WTC11 (cell line): ENCODE measurements at regions not wholly inside any gene's neighbourhood (a gene's known extent, or its start where the extent isn't known, plus 50 kb on each side); places are given as distances from the start of the nearest gene placed in this dataset.

ENCODE experiments used
- ATAC-seq: fragments of 200-7000 bp; cut with Tn5 transposase; 2 replicates; pipeline ENCODE4 v1.10.0; 2021; ENCODE audit warnings: mild to moderate bottlenecking, moderate library complexity
- CTCF ChIA-PET: fragments of 300-600 bp; sonication (Branson Sonifier 250); formaldehyde crosslinking; loops from one replicate; lab custom pipeline; 2021; ENCODE audit warnings: antibody characterized with exemption; lab: Charles Lee
- POLR2A ChIA-PET: fragments of 350-600 bp; sonication (Branson Sonifier 250); formaldehyde crosslinking; loops from one replicate; lab custom pipeline; 2021; ENCODE audit warnings: antibody characterized with exemption; lab: Charles Lee
- DNase-seq: peaks from one replicate; pipeline ENCODE4 v3.0.0; 2021; ENCODE audit warnings: low spot score
- H3K27ac Mint-ChIP-seq: 2 replicates; pipeline ENCODE4 v1.8.0; 2021; ENCODE audit warnings: mixed read lengths
- H3K27me3 Mint-ChIP-seq: 2 replicates; pipeline ENCODE4 v1.8.0; 2021; ENCODE audit warnings: low read depth, mild to moderate bottlenecking, moderate library complexity, mixed read lengths
- H3K36me3 Mint-ChIP-seq: 2 replicates; pipeline ENCODE4 v1.8.0; 2021; ENCODE audit warnings: mixed read lengths
- H3K4me1 Mint-ChIP-seq: 2 replicates; pipeline ENCODE4 v1.8.0; 2022; ENCODE audit warnings: mixed read lengths
- H3K4me3 Mint-ChIP-seq: 2 replicates; pipeline ENCODE4 v1.8.0; 2021; ENCODE audit warnings: mild to moderate bottlenecking, moderate library complexity, mixed read lengths
- H3K9me3 Mint-ChIP-seq: 2 replicates; pipeline ENCODE4 v1.8.0; 2021; ENCODE audit warnings: mixed read lengths
- CBFB ChIP-seq: sonication (generic); formaldehyde crosslinking; IDR thresholded peaks from 2 replicates; pipeline ENCODE4 v1.8.1; 2022; ENCODE audit warnings: mild to moderate bottlenecking, low read depth, missing genetic modification reagents
- CREM ChIP-seq: sonication (generic); formaldehyde crosslinking; IDR thresholded peaks from 2 replicates; pipeline ENCODE4 v1.8.1; 2022; ENCODE audit warnings: mild to moderate bottlenecking, missing genetic modification reagents, moderate library complexity
- FOXP1 ChIP-seq: sonication (generic); formaldehyde crosslinking; IDR thresholded peaks from 2 replicates; pipeline ENCODE4 v1.8.0; 2022; ENCODE audit warnings: missing genetic modification reagents, mild to moderate bottlenecking, moderate library complexity, borderline replicate concordance
- GABPB1 ChIP-seq: sonication (generic); formaldehyde crosslinking; IDR thresholded peaks from 2 replicates; pipeline ENCODE4 v1.8.1; 2023; ENCODE audit warnings: mild to moderate bottlenecking, missing genetic modification reagents
- JAZF1 ChIP-seq: fragments of 250-450 bp; sonication (Bioruptor Pico); IDR thresholded peaks from 2 replicates; pipeline ENCODE4 v1.9.0; 2021; ENCODE audit warnings: moderate library complexity, mild to moderate bottlenecking, inconsistent platforms
- JUN ChIP-seq: sonication (generic); formaldehyde crosslinking; IDR thresholded peaks from 2 replicates; pipeline ENCODE4 v1.8.0; 2023; ENCODE audit warnings: mild to moderate bottlenecking, missing genetic modification reagents
- KAT7 ChIP-seq: sonication (generic); formaldehyde crosslinking; IDR thresholded peaks from 2 replicates; pipeline ENCODE4 v1.8.1; 2023; ENCODE audit warnings: missing genetic modification reagents, mild to moderate bottlenecking, borderline replicate concordance
- MYBL2 ChIP-seq: sonication (generic); formaldehyde crosslinking; IDR thresholded peaks from 2 replicates; pipeline ENCODE4 v1.8.1; 2023; ENCODE audit warnings: mild to moderate bottlenecking, moderate library complexity, missing genetic modification reagents
- NFATC4 ChIP-seq: fragments of 250-450 bp; sonication (Bioruptor Pico); IDR thresholded peaks from 2 replicates; pipeline ENCODE4 v1.9.0; 2021; ENCODE audit warnings: mild to moderate bottlenecking
- NFE2L1 ChIP-seq: sonication (generic); formaldehyde crosslinking; IDR thresholded peaks from 2 replicates; pipeline ENCODE4 v1.8.1; 2023; ENCODE audit warnings: missing genetic modification reagents
- NR2C2 ChIP-seq: sonication (generic); formaldehyde crosslinking; IDR thresholded peaks from 2 replicates; pipeline ENCODE4 v1.8.0; 2022; ENCODE audit warnings: mild to moderate bottlenecking, missing genetic modification reagents
- OVOL2 ChIP-seq: fragments of 250-450 bp; sonication (Bioruptor Pico); IDR thresholded peaks from 2 replicates; pipeline ENCODE4 v1.9.0; 2021; ENCODE audit warnings: mild to moderate bottlenecking, borderline replicate concordance
- TEAD1 ChIP-seq: sonication (generic); formaldehyde crosslinking; IDR thresholded peaks from 2 replicates; pipeline ENCODE4 v1.8.0; 2022; ENCODE audit warnings: mild to moderate bottlenecking, missing genetic modification reagents
- ZNF121 ChIP-seq: sonication (generic); formaldehyde crosslinking; IDR thresholded peaks from 2 replicates; pipeline ENCODE4 v1.8.0; 2023; ENCODE audit warnings: missing genetic modification reagents
- ZNF396 ChIP-seq: fragments of 250-450 bp; sonication (Bioruptor Pico); IDR thresholded peaks from 2 replicates; pipeline ENCODE4 v1.8.0; 2021; ENCODE audit warnings: mild to moderate bottlenecking, moderate library complexity, borderline replicate concordance
- ZNF416 ChIP-seq: fragments of 250-450 bp; sonication (Bioruptor Pico); IDR thresholded peaks from 2 replicates; pipeline ENCODE4 v1.9.0; 2021; ENCODE audit warnings: mild to moderate bottlenecking, inconsistent platforms
- TF ChIP-seq, protein P1 (sequence below): sonication (generic); formaldehyde crosslinking; IDR thresholded peaks from 2 replicates; pipeline ENCODE4 v1.8.0; 2022; ENCODE audit warnings: mild to moderate bottlenecking, missing genetic modification reagents
- TF ChIP-seq, protein P2 (sequence below): sonication (generic); formaldehyde crosslinking; IDR thresholded peaks from 2 replicates; pipeline ENCODE4 v1.8.0; 2023; ENCODE audit warnings: missing genetic modification reagents
- TF ChIP-seq, protein P3 (sequence below): fragments of 200-600 bp; IDR thresholded peaks from 2 replicates; pipeline ENCODE4 v1.8.0; 2022; ENCODE audit warnings: antibody characterized with exemption
- TF ChIP-seq, protein P4 (sequence below): sonication (generic); formaldehyde crosslinking; IDR thresholded peaks from 2 replicates; pipeline ENCODE4 v1.8.0; 2022; ENCODE audit warnings: mild to moderate bottlenecking, missing genetic modification reagents
- TF ChIP-seq, protein P5 (sequence below): sonication (generic); formaldehyde crosslinking; IDR thresholded peaks from 2 replicates; pipeline ENCODE4 v1.8.1; 2023; ENCODE audit warnings: mild to moderate bottlenecking, missing genetic modification reagents, borderline replicate concordance
- TF ChIP-seq, protein P6 (sequence below): sonication (generic); formaldehyde crosslinking; IDR thresholded peaks from 2 replicates; pipeline ENCODE4 v1.8.0; 2022; ENCODE audit warnings: mild to moderate bottlenecking, missing genetic modification reagents
- TF ChIP-seq, protein P7 (sequence below): fragments of 250-450 bp; sonication (Bioruptor Pico); IDR thresholded peaks from 2 replicates; pipeline ENCODE4 v1.9.0; 2021; ENCODE audit warnings: mild to moderate bottlenecking

DNA sequence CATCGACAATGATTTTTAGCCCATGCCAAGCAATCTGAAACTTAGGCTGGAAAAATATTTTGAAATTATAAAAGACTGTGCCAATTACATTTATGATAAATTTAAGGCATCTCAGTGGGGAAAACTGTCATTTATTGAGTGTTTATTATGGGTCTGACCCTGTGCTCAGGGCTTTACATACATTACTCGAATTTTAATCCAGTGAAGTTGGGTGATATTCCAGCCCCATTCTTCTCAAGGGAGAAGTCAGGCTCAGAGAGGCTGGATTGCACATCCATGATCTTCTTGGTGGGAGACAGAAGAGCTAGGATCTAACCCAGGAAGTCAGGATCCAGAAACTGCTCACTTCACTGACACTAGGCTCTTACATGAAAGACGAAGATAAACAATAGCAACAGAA, 260.8 kb downstream of the QDPR start:
- CTCF ChIA-PET: no interaction called here
- Mint-ChIP-seq H3K9me3 (no peaks in the 10 kb centered on the region), H3K27me3 (no peaks in the 10 kb centered on the region), H3K36me3 (no peaks in the 10 kb centered on the region), H3K4me1 (peaks cover 11% of the 10 kb centered on the region), H3K4me3 (no peak overlapping the region), H3K27ac (no peak overlapping the region)
- no peak for DNase-seq
- ATAC-seq: no peak
- TF ChIP-seq NR2C2 (CRISPR knock-in tag) (no peak), FOXP1 (CRISPR knock-in tag) (no peak), GABPB1 (CRISPR knock-in tag) (no peak)
- TF ChIP-seq, protein P1, sequence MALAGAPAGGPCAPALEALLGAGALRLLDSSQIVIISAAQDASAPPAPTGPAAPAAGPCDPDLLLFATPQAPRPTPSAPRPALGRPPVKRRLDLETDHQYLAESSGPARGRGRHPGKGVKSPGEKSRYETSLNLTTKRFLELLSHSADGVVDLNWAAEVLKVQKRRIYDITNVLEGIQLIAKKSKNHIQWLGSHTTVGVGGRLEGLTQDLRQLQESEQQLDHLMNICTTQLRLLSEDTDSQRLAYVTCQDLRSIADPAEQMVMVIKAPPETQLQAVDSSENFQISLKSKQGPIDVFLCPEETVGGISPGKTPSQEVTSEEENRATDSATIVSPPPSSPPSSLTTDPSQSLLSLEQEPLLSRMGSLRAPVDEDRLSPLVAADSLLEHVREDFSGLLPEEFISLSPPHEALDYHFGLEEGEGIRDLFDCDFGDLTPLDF (CRISPR knock-in tag): no peak
- TF ChIP-seq, protein P2, sequence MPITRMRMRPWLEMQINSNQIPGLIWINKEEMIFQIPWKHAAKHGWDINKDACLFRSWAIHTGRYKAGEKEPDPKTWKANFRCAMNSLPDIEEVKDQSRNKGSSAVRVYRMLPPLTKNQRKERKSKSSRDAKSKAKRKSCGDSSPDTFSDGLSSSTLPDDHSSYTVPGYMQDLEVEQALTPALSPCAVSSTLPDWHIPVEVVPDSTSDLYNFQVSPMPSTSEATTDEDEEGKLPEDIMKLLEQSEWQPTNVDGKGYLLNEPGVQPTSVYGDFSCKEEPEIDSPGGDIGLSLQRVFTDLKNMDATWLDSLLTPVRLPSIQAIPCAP: no peak
- POLR2A ChIA-PET: no interaction called here

DNA sequence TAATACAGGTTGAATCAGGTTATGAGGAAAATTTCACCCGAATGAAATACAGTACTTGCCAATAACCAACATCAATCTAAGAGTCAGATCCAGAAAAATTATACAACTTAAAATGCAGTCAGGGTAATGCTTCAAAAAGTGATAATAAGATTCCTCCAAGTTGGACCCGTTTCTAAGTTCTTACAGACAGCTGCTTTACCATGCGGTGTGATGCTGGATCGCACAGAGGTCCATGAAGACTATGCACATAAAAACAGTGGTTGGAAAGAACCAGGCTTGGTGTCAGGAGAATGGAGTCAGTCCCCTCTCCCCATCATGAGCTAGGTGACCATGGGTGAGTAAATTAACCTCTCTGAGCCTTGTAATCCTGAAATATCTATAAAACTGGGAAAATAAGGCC, 261.3 kb downstream of the QDPR start:
- DNase-seq (no peak), ATAC-seq (no peak)
- no peaks in the 10 kb centered on the region for H3K27me3 Mint-ChIP-seq
- TF ChIP-seq CREM (CRISPR knock-in tag) (no peak), OVOL2 (CRISPR knock-in tag) (no peak), JAZF1 (no peak), KAT7 (CRISPR knock-in tag) (no peak), NFATC4 (CRISPR knock-in tag) (no peak), CBFB (CRISPR knock-in tag) (no peak)
- TF ChIP-seq, protein P3, sequence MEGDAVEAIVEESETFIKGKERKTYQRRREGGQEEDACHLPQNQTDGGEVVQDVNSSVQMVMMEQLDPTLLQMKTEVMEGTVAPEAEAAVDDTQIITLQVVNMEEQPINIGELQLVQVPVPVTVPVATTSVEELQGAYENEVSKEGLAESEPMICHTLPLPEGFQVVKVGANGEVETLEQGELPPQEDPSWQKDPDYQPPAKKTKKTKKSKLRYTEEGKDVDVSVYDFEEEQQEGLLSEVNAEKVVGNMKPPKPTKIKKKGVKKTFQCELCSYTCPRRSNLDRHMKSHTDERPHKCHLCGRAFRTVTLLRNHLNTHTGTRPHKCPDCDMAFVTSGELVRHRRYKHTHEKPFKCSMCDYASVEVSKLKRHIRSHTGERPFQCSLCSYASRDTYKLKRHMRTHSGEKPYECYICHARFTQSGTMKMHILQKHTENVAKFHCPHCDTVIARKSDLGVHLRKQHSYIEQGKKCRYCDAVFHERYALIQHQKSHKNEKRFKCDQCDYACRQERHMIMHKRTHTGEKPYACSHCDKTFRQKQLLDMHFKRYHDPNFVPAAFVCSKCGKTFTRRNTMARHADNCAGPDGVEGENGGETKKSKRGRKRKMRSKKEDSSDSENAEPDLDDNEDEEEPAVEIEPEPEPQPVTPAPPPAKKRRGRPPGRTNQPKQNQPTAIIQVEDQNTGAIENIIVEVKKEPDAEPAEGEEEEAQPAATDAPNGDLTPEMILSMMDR: no peak
- TF ChIP-seq, protein P4, sequence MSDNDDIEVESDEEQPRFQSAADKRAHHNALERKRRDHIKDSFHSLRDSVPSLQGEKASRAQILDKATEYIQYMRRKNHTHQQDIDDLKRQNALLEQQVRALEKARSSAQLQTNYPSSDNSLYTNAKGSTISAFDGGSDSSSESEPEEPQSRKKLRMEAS: no peak
- TF ChIP-seq, protein P5, sequence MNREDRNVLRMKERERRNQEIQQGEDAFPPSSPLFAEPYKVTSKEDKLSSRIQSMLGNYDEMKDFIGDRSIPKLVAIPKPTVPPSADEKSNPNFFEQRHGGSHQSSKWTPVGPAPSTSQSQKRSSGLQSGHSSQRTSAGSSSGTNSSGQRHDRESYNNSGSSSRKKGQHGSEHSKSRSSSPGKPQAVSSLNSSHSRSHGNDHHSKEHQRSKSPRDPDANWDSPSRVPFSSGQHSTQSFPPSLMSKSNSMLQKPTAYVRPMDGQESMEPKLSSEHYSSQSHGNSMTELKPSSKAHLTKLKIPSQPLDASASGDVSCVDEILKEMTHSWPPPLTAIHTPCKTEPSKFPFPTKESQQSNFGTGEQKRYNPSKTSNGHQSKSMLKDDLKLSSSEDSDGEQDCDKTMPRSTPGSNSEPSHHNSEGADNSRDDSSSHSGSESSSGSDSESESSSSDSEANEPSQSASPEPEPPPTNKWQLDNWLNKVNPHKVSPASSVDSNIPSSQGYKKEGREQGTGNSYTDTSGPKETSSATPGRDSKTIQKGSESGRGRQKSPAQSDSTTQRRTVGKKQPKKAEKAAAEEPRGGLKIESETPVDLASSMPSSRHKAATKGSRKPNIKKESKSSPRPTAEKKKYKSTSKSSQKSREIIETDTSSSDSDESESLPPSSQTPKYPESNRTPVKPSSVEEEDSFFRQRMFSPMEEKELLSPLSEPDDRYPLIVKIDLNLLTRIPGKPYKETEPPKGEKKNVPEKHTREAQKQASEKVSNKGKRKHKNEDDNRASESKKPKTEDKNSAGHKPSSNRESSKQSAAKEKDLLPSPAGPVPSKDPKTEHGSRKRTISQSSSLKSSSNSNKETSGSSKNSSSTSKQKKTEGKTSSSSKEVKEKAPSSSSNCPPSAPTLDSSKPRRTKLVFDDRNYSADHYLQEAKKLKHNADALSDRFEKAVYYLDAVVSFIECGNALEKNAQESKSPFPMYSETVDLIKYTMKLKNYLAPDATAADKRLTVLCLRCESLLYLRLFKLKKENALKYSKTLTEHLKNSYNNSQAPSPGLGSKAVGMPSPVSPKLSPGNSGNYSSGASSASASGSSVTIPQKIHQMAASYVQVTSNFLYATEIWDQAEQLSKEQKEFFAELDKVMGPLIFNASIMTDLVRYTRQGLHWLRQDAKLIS (CRISPR knock-in tag): no peak
- H3K27ac Mint-ChIP-seq: no peak overlapping the region
- no peaks in the 10 kb centered on the region for H3K36me3 Mint-ChIP-seq
- H3K9me3 Mint-ChIP-seq: no peaks in the 10 kb centered on the region
- H3K4me3 Mint-ChIP-seq: no peak overlapping the region
- POLR2A ChIA-PET: no interaction called here
- peaks cover 14% of the 10 kb centered on the region for H3K4me1 Mint-ChIP-seq
- CTCF ChIA-PET: no interaction called here

DNA sequence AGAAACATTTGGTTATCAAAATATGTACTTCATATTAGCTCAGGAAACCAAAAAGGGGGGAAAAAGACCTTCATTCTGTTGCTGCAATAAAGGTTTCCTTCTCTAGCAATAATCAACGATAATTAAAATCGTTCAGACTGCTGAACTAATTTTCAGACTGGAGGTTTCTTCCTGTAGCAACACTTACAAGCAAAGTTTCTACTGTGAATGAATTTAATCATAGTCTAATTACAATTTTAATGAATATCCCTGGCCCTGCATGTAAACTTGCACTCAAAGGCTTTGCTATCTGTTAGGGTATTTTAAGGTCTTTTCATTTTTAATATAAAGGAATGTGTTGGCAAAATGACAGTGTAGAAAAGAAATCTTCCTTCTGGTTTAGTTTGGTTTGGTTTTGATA, 265.2 kb downstream of the QDPR start:
- H3K9me3 Mint-ChIP-seq: 0 out of 2 replicates have a peak, but pooled peaks cover 4% of the 10 kb centered on the region
- CTCF ChIA-PET: no interaction called here
- no peaks in the 10 kb centered on the region for H3K36me3 Mint-ChIP-seq
- ATAC-seq: no peak
- POLR2A ChIA-PET: no interaction called here
- H3K27ac Mint-ChIP-seq: no peak overlapping the region
- H3K4me1 Mint-ChIP-seq: peaks cover 19% of the 10 kb centered on the region
- no peak overlapping the region for H3K4me3 Mint-ChIP-seq
- TF ChIP-seq TEAD1 (CRISPR knock-in tag): no peak
- no peak for TF ChIP-seq ZNF416 (CRISPR knock-in tag)
- no peak for TF ChIP-seq NFE2L1 (CRISPR knock-in tag)
- no peak for TF ChIP-seq NR2C2 (CRISPR knock-in tag)
- no peak for TF ChIP-seq JUN (CRISPR knock-in tag)
- TF ChIP-seq, protein P6, sequence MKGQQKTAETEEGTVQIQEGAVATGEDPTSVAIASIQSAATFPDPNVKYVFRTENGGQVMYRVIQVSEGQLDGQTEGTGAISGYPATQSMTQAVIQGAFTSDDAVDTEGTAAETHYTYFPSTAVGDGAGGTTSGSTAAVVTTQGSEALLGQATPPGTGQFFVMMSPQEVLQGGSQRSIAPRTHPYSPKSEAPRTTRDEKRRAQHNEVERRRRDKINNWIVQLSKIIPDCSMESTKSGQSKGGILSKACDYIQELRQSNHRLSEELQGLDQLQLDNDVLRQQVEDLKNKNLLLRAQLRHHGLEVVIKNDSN (CRISPR knock-in tag): no peak
- TF ChIP-seq ZNF121 (CRISPR knock-in tag): no peak
- TF ChIP-seq MYBL2: no peak
- TF ChIP-seq ZNF396 (CRISPR knock-in tag): no peak
- TF ChIP-seq, protein P7, sequence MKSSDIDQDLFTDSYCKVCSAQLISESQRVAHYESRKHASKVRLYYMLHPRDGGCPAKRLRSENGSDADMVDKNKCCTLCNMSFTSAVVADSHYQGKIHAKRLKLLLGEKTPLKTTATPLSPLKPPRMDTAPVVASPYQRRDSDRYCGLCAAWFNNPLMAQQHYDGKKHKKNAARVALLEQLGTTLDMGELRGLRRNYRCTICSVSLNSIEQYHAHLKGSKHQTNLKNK: no peak
- no peaks in the 10 kb centered on the region for H3K27me3 Mint-ChIP-seq
- DNase-seq: no peak
